LNCaP clone FGC (cell line): ENCODE measurements at regions not wholly inside any gene's neighbourhood (a gene's known extent, or its start where the extent isn't known, plus 50 kb on each side); places are given as distances from the start of the nearest gene placed in this dataset.

Experiments
- DNase-seq: peaks from one replicate; pipeline ENCODE4 v3.0.0-alpha.2; 2011; ENCODE audit warnings: low read depth
- H3K4me3 ChIP-seq: 2 replicates; pipeline ENCODE4 v1.5.1; 2011; ENCODE audit warnings: mild to moderate bottlenecking, low read depth, low read length, control low read depth
- CTCF ChIP-seq: IDR thresholded peaks from 2 replicates; pipeline ENCODE4 v1.5.1; 2012; ENCODE audit warnings: mild to moderate bottlenecking; ENCODE audit not compliant: control insufficient read depth, insufficient read depth; ENCODE audit errors: extremely low read depth

- no peak for TF ChIP-seq CTCF
- DNase-seq: no peak
- no peak overlapping the region for H3K4me3 ChIP-seq
These were observed 267.8 kb upstream of the C2CD4B start for GRCh38 chr15:62432702-62433398.

GRCh38 chr15:62436235-62436634 is 271.1 kb upstream of the C2CD4B start:
- peak; percentile 94 for DNase-seq
- no peak for TF ChIP-seq CTCF
- no peak overlapping the region for H3K4me3 ChIP-seq

DNA sequence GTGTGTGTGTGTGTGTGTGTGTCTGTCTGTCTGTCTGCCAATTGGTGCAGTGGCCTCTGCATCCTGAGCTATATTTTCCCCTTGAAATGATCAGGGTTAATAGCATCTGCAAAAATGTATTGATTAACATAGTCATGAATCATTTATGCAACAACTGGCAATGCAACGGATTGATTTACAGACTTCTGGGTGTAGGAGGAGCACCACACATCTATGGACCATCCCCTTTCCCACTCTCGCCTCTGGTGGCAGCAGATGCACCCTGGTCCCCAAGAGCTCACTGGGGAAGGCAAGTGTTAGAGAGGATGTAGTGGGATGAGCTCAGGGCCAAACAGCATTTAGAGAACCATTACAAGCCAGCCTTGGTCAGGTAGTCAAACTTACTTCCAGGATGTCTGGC is 272.7 kb upstream of the C2CD4B start:
- no peak overlapping the region for H3K4me3 ChIP-seq
- TF ChIP-seq CTCF: no peak
- DNase-seq: no peak

- no peak overlapping the region for H3K4me3 ChIP-seq
- no peak for DNase-seq
- no peak for TF ChIP-seq CTCF
These were observed 274.5 kb upstream of the C2CD4B start for GRCh38 chr15:62439543-62440016.

DNA sequence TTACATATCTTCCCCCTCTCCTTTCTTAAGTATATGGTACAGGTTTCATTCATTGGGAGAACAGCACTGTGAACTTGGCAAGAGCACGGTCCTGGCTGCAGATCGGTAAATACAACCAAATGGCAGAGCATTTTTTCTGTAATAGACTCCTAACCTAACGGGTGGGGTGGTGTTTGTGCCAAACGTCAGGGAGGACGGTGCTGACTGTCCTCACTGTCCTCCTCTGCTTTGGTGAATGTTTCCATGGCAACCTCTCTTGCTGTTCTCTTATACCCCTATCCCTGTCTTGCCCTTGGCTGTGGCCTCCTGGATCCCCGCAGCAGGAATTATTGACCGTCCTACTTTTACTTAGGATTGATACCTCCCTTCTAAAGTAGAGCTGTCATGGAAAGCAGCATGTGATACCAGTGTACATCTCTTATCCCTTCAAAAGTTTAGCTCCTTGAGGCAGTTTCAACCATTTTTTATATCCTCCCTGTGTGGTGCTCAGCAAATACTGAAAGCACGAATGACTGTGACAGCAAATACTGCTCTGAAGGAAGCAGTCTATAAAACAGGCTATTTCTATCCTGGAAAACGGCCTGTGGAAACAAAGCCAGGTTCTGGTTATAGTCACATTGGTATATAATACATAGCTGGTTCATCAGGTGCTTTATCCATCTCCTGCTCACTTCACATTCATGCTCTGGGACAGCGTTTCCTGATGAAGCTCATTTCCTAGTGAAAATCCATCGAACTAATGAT is 275.4 kb upstream of the C2CD4B start:
- no peak overlapping the region for H3K4me3 ChIP-seq
- DNase-seq: peak; percentile 78
- TF ChIP-seq CTCF: no peak

DNA sequence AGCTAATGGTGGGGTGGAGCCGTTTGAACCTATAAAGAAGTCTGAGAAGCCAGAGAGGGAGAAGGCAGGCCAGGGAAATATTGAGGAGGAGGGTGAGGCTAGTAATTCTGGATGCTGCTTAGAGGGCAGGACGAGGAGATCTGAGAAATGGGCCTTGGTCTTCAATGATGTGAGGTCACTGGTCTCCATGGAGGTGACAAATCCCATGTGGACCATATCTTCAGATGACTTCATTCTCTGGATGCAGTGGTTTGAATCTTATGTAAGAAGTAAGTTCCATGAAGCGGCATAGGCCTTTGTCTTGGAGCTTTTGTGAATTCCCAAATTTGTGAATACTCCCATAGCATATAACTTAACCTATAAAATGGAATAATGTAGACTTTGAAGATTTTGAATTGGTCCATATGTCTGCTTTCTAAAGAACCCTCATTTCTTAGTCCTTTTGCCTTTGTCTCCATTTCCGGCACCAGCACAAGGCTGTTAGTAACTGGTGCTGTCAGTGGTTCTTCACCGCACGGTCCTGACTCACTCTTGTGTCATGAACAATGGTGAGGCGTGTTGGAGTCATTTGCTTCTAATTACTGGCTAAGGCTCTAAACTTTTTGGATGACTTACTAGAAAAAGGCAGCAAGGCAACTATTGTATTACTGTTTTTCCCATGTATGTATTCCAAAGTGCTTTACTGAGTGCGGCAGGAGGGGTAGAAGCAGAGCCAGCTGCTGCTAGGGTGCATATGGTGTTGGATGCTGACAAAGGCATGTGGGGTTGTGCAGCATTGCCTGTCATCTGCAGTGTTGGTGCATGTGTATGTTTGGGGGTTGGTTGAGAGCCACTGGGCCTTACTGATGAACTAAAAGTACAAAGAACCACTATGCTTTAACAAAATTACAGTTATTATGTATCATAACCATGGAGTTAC is 279.3 kb upstream of the C2CD4B start:
- no peak for DNase-seq
- no peak overlapping the region for H3K4me3 ChIP-seq
- TF ChIP-seq CTCF: no peak
